Stimulated activated CD4-positive, alpha-beta T cell treated with anti-CD3 and anti-CD28 coated beads, TNF-alpha, amount 100 ng/mL, for 4 hours (primary cell): ENCODE measurements at regions not wholly inside any gene's neighbourhood (a gene's known extent, or its start where the extent isn't known, plus 50 kb on each side); places are given as distances from the start of the nearest gene placed in this dataset.
"Not testable (repeated sequence)": the region's sequence is repeated elsewhere in the genome, so short reads cannot be mapped to it uniquely, and the experiment has no call there.

ENCODE experiments used
- DNase-seq, 3 experiments: peaks; one replicate each; pipeline ENCODE4 v3.0.0-alpha.2; 2020; ENCODE audit warnings: low read depth in 3 of 3

GRCh38 chr1:30527511-30528140 lies 195.8 kb downstream of the MATN1 start:
- DNase-seq, result no peak

GRCh38 chr1:30526652-30527345 lies 196.6 kb downstream of the MATN1 start:
- no peak for DNase-seq

- DNase-seq, result no peak
These were observed 197.3 kb downstream of the MATN1 start for GRCh38 chr1:30525971-30526651.

- DNase-seq, result no peak
These were observed 197.8 kb downstream of the MATN1 start for GRCh38 chr1:30525631-30525970.

DNA sequence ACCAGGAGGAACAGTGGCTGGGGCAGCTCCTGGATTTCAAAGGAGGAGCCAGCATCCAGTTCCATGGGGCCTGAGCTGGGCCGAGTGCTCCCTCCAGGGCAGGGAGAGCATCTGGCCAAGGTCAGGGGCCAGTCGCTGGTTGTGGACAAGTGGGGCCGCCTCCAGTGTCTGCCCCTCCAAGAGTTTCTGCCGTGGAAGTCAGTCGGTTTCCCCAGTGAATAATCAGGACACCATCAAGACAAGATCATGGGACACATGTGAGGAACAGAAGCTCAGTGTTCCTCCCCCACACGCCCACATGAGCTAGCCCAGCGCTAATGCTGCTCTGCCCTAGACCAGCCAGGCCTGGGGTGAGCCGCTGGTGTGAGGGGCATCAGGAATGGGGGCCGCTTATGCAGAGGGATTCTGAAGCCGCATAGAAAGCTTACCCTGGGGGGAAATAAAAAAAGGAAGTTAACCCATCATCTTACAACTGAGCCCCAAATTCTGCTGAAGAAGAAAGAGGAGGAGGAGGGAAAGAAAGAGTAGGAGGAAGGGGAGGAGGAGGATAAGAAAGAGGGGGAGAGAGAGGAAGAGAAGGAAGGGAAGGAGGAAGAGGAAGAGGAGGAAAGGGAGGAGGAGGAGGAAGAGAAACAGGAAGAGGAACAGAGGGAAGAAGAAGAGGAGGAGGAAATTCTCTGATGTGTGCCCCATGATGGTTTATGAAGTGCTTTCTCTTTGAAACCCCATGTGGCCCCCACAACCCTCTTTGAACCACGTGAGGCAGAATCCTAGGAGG lies 198.4 kb downstream of the MATN1 start:
- no peak for DNase-seq

- DNase-seq, result not testable (repeated sequence)
These were observed 199.3 kb downstream of the MATN1 start for GRCh38 chr1:30524025-30524555.

DNA sequence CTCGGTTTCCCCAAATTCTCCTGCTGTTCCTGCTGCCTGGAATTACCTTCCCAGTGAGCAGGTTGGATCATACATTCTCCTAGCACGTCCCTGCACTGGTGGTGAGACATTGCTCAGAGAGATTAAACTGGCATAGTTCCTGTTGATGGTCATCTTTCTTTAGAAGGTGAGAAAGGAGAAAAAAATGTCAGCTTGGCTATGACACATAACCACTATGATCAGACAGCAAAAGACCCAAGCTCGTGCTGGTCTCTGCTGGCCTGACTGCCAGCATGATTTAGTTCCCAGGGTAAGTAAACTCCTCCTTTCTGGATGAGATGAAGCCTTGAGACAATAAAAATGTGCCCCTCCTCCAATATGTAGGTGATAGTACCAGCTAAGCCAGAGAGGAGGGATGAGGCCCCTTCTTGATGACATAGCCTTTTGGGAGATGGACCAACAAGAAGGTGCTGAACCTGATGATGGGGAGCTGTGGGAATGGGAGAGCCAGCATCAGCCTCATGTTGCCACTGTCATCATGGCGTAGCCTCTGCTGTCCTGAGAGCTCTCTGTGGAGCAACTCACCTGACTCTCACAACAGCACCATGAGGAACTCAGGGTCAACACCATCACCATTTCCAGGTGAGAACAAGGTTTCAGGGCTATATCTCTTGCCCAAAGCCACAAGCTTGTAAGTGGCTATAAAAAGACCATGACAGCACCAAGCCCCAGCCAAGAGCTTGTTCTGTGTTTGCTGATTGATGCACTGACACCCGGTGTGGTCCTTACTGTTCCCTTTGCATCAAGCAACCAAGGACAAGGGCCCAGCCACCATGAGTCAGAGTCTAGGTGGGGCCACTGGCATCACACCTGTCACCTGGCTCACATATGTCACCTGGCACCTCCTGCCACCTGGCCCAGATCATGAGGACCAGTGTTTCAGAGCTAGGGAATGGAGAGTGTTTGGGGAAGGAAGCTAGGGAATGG lies 200.0 kb downstream of the MATN1 start:
- DNase-seq, result no peak

DNA sequence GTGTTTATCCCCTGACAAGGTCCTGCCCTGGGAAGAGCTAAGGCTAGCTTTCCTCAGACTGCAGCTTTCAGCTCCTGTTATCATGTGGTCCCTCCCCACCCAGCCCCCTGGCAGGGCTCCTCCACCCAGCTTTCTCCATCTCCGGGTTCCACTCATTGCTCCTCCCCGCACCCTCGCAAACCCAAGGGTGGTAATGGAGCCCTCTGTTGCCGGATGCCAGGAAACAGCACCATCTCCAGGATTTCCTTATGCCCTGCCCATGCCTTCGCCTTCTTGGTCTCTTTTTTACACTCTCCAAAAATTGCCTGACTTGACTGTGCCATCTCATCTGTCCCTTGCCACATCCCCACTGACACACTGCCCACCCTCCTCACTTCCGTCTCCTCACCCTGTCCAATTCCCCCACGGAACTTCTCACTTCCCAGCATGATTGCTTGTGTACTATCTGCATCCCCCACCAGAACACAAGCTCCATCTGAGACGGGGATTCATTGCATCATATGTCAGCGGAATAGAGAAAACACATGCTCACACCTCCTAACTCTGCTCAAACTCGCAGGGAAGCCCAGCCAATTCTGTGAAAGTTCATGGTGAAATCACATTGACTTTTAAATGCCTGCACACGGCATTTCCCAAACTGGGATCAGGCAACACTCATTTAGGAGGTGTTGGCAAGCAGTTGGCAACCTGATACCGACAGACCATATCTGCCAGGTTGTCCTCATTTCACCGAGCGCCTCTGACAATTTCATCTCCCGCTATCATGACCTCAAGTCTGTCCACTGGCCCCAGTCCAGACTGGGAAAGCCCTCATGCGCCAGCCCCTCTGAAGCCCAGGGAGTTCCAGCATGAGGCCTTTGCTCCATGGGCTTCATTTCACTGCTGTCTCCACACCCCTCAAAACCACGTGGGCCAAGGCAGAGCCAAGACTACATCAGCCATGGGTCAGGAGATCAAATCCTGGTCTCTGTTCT lies 201.1 kb downstream of the MATN1 start:
- DNase-seq, result no peak

DNA sequence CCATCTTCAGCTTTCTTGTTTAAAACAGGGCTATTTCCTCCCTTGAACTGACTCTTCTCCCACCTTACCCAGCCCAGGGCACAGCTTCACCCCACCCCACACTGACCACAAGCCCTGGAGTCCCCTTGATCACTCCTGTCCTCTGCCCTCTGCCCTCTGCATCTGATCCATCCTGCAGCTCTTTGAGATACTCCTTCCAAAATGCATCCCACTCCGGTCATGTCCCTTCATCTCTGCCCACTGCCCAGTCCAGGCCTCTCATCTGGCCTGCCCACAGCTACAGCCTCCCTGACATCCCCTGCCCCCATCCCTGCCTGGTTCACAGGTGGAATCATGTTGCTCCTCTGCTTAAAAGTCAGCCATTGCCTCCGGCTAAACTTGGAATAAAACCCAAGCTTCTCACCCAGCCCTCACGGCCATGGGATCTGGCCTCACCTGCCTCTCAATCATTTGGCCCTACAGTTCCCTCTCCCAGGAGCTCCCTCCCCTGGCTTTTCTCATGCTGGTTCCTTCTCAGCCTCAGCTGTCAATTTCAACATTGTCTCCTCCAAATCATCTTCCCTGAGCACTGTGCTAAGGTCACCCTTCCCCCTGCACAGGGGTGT lies 202.0 kb downstream of the MATN1 start:
- DNase-seq, result no peak

DNA sequence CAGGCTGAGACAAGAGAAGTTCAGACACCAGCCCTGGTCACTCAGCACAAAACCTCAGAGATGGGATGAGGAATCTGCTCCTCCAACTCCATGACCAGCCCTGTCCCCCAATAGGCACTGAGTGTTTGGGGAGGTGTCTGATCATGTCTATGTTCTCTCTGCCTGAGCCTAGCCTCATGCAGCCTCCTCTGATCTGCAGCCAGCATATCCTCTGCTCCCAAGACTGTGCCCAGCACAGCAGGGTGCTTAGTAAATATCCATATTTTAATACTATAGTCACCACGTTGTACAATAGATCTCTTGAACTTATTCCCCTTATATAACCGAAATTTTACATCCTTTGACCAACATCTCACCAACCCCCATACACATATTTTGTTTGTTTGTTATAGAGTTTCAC lies 202.9 kb downstream of the MATN1 start:
- DNase-seq, result no peak

DNA sequence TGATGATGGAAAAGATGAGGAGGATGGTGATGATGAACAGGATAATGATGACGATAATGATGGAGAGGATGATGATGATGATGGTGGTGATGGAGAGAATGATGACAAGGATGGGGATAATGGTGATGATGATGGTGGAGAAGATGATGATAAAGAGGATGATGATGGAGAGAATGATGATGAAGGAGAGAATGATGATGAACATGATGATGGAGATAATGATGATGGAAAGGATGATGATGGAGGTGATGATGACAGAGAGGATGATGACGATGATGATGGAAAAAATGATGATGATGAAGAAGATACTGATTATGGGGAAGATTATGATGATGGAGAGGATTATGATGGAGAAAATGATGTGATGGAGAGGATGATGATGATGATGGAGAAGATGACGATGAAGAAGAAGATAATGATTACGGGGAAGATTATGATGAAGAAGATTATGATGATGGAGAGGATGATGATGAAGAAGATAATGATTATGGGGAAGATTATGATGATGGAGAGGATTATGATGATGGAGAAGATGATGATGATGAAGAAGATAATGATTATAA lies 204.1 kb downstream of the MATN1 start:
- no peak for DNase-seq

DNA sequence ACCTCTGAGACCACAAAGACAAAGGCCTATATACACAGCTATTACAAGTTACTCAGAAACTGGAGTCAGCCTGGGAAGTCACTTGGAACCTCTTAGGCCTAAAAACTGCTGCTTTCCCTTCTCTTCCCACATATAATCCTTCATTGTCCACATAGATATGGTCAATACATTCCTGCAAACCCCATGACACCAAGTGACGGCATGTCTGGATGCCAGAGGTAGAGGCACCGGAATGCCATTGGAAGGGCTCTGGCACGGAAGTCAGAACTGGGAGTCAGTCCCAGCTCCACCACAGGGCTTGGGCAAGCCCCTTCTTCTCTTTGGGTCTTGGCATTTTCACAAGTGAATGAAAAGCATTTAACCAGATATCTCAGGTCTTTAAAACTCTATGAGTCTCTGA lies 204.7 kb downstream of the MATN1 start:
- no peak for DNase-seq

DNA sequence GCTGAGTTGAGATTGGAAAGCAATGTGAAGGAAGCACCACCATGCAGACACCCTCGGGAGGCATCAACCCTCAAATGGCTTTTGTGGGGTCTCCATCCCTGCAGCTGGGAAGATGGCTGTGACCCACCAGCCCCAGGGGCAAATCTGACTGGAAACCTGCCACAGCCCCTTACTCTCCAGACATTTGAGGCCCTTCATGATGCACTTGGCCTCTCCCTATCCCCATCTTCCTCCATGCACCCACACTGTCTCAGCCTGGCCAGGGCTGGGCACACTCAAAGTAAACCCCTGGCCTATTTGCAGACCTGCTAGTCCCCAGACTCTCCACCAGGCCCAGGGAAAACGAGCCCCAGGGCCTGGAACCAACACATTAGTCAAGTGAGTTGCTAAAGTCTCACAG lies 205.2 kb downstream of the MATN1 start:
- DNase-seq, result no peak

DNA sequence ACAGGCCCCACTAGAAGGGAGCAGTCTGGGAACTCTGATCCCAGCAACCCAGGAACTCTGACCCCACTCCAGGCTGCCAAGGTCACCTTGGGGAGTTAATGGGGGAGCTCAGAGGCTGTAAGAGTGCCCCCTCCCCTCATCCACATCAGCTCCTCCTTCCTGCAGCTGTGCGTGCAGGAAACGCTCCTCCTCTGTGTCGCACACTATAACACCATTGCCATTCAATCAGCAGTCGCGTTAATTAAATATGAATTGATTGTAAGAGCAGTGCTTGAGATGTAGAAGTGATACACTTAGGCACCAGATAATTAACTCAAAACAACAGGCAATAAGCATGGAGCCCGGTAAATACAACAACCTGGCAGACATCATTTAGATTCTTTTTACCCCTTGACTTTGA lies 205.7 kb downstream of the MATN1 start:
- not testable (repeated sequence) for DNase-seq

DNA sequence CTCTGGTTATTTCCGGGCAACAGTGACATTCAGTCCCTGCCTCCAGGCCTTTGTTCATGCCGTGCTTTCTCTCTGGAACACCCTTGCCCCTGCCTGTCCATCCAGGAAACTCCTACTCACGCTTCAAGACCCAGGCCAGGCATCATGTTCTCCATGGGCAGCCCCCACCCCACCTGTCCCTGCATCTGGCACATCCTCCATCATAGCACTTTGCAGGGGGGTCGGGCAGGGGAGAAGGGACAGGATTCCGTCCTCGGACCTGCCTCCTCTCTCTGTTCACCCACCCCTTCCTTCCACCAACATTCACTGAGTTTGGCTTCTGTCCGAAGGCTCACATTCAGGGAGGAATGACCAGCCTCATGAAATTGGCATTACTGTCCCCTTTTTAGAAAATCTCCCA lies 206.1 kb downstream of the MATN1 start:
- not testable (repeated sequence) for DNase-seq

- DNase-seq, result no peak
These were observed 206.9 kb downstream of the MATN1 start for GRCh38 chr1:30516485-30516858.

DNA sequence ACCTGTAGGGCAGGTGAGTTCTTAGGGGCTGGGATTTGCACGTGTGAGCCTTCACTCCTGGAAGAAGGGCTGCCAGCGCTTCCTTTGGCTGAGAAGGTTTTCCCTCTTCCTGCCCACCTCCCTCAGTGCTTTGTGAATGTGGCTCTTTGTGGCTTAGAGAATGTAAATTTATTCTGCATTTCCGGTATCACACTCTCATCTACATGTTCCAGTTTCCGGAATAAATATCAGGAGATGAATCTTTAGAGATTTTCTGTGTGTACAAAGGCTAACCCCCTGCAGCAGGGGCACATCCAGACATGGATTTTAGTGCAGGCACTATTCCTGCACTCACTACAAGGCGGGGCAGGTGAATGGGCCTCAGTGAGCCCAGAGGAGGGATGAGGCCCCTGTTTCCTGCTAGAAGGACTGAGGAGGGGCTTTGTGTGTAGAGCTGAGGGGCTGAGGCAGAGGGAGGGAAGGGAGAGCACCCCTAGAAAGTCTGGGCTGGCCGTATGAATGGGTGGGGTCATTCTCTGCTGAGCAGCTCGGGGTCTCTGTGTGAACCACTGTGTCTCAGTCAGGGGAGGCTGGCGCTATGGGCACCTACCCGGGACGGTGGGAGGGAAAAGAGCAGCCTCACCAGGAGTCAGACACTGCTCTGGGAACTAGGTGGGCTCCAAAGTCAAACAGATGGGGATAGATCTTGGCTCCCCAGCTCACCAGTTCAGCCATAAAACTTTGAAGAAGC lies 207.5 kb downstream of the MATN1 start:
- no peak for DNase-seq

GRCh38 chr1:30514945-30515344 lies 208.4 kb downstream of the MATN1 start:
- DNase-seq, result no peak
